ENCODE measurements at regions not wholly inside any gene's neighbourhood (a gene's known extent, or its start where the extent isn't known, plus 50 kb on each side); places are given as distances from the start of the nearest gene placed in this dataset.
"Not testable (repeated sequence)": the region's sequence is repeated elsewhere in the genome, so short reads cannot be mapped to it uniquely, and the experiment has no call there.

GRCh38 chr14:95818581-95818980, 58.1 kb upstream of the TUNAR start:
- no peak for DNase-seq

- no peak for DNase-seq
Observed at GRCh38 chr14:95817271-95817670, 59.4 kb upstream of the TUNAR start.

GRCh38 chr14:95816539-95816938, 60.1 kb upstream of the TUNAR start:
- no peak for DNase-seq

- no peak for DNase-seq
Observed at GRCh38 chr14:95815226-95815690, 61.4 kb upstream of the TUNAR start.

- DNase-seq: no peak
Observed at GRCh38 chr14:95814363-95815225, 62.0 kb upstream of the TUNAR start.

GRCh38 chr14:95811813-95812212, 64.8 kb upstream of the TUNAR start:
- DNase-seq: no peak

- no peak for DNase-seq
Observed at GRCh38 chr14:95808371-95808770, 68.3 kb upstream of the TUNAR start.

GRCh38 chr14:95796788-95797187, 79.8 kb upstream of the TUNAR start:
- DNase-seq: no peak

GRCh38 chr14:95787941-95788340, 74.0 kb upstream of the TCL1A start:
- no peak for DNase-seq

- no peak for DNase-seq
Observed at GRCh38 chr14:95786566-95786965, 72.6 kb upstream of the TCL1A start.

GRCh38 chr14:95784137-95784536, 70.2 kb upstream of the TCL1A start:
- DNase-seq: no peak

GRCh38 chr14:95776798-95777534, 63.0 kb upstream of the TCL1A start:
- no peak for DNase-seq

GRCh38 chr14:95774265-95775160, 60.6 kb upstream of the TCL1A start:
- peak; percentile 30 for DNase-seq

GRCh38 chr14:95770777-95771176, 56.9 kb upstream of the TCL1A start:
- DNase-seq: no peak

- DNase-seq: no peak
Observed at GRCh38 chr14:95769976-95770375, 56.1 kb upstream of the TCL1A start.

- DNase-seq: not testable (repeated sequence)
Observed at GRCh38 chr14:95769431-95769830, 55.5 kb upstream of the TCL1A start.

- DNase-seq: no peak
Observed at GRCh38 chr14:95765051-95765450, 51.1 kb upstream of the TCL1A start.

GRCh38 chr14:95763875-95764274, 50.0 kb upstream of the TCL1A start:
- no peak for DNase-seq

Measured in effector CD4-positive, alpha-beta T cell (primary cell).